ENCODE measurements at regions not wholly inside any gene's neighbourhood (a gene's known extent, or its start where the extent isn't known, plus 50 kb on each side); places are given as distances from the start of the nearest gene placed in this dataset.

DNA sequence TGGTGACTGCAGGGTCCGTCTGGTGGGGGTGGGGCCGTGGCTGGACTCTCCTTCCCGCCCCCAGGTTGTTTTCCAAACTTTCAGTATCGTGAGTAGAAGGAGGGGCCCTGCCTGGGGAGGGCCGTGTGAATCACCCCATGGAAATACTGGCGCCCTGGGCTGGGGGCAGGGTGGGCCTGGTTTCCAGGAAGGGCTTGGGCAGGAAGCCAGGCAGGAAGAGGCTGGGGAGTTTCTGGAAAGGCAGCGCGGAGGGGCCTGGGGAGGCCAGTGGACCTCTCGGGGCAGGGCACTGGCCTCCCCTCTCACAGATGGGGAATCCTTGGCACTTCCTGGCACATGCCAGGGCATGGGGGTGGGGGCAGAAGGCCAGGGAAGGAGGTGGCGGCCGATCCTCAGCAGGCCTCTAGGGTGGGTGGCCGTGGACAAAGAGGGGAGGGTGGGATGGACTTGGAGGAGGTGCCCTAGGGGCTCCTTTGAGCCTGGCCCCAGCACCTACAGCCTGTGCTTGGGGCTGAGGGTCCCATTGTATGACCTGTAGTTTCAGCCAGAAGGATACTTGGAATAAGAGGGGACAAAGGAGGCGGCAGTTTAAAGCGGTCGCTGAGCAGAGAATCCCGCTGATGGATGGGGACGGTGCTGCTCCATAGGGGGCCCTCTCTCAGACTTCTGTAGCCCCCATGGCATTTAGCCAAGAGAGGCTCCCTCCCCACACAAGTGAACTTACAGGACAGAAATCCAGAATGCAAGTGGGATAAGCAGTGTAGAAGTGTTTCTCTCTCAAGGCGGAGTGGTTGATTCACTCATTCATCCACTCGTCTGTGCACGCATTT lies 56.5 kb upstream of the GATA2 start:
- peaks cover 16% of the 10 kb centered on the region for H3K4me1 Mint-ChIP-seq (ENCODE audit: insufficient read depth, unreplicated experiment)
- intact Hi-C loops (cut with micrococcal nuclease): no loop called here
- H3K27me3 Mint-ChIP-seq (ENCODE audit: insufficient read depth, unreplicated experiment): peaks cover 12% of the 10 kb centered on the region
- DNase-seq (ENCODE audit: unreplicated experiment): peak; percentile 90
- peak overlapping the region; percentile 42 for H3K27ac Mint-ChIP-seq (ENCODE audit: low read depth, unreplicated experiment)
- no peaks in the 10 kb centered on the region for H3K9me3 Mint-ChIP-seq (ENCODE audit: unreplicated experiment)
- POLR2A ChIA-PET: no interaction called here
- H3K4me3 Mint-ChIP-seq (ENCODE audit: unreplicated experiment): no peak overlapping the region
- BruUV-seq (replicated peaks): no TSS peak
- H3K36me3 Mint-ChIP-seq (ENCODE audit: insufficient read depth, unreplicated experiment): no peaks in the 10 kb centered on the region
- TF ChIP-seq, protein P1, sequence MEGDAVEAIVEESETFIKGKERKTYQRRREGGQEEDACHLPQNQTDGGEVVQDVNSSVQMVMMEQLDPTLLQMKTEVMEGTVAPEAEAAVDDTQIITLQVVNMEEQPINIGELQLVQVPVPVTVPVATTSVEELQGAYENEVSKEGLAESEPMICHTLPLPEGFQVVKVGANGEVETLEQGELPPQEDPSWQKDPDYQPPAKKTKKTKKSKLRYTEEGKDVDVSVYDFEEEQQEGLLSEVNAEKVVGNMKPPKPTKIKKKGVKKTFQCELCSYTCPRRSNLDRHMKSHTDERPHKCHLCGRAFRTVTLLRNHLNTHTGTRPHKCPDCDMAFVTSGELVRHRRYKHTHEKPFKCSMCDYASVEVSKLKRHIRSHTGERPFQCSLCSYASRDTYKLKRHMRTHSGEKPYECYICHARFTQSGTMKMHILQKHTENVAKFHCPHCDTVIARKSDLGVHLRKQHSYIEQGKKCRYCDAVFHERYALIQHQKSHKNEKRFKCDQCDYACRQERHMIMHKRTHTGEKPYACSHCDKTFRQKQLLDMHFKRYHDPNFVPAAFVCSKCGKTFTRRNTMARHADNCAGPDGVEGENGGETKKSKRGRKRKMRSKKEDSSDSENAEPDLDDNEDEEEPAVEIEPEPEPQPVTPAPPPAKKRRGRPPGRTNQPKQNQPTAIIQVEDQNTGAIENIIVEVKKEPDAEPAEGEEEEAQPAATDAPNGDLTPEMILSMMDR (IDR thresholded peaks at IDR 0.05; ENCODE audit: unreplicated experiment): no peak
- CTCF ChIA-PET: no interaction called here

DNA sequence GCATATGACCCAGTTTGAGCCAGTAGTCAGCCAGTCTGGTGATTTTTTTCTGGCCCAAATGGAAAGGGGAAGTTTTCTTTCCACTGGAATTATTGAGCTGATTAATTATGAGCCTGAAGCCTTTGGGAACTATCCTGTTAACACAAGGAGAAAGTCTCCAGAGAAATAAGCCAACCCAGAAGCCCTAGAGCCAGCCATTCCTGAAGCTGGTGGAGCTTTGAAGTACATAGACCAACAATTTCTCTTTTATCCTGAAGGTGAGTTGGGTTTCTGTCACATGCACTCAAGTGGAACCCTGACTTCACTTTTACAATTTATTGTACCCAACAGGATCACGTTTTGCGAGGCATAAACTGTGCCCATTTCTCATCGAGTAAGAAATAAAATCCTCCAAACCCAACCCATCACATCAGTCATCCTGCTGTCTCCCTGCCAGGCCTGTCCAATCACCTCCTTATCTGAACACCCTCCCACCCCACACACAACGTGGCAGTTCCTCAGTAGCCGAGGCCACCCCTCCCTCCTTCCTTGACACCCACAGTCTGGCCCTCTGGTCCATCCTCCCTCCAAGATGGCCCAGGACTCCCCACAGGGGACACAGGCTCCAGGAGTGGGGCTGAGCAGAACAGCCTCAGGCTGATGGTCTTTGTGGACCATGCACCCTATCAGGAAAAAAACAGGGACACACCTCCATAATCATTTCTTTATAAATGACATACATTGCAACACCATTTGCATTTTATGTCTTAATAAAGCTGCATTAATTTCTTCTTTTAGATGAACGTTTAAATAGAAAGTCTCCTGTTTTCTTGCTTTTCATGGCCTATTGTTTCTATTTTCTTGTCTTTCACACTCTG lies 55.7 kb upstream of the GATA2 start:
- CTCF ChIA-PET: no interaction called here
- intact Hi-C loops (cut with micrococcal nuclease): no loop called here
- peak; percentile 43 for DNase-seq (ENCODE audit: unreplicated experiment)

DNA sequence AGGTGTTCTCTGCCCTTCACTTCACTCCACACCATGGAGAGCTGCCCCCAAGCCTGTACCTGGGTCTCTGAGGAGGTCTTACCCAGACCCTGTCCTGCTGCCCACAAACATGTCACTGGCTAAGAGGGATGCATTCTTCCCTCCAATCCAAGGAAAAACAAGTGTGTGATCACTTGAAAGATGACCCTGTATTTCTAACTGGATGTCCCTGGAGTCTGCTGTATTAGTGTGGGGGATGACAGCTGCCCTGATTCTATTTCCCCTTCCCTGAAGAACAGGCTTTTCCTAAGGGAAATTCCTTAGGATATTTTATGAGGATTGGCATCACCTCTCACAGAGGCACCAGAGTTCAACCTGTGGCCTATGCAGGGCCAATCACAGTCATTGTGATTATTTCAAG lies 55.0 kb upstream of the GATA2 start:
- Mint-ChIP-seq H3K4me1 (ENCODE audit: insufficient read depth, unreplicated experiment) (peaks cover 8% of the 10 kb centered on the region), H3K36me3 (ENCODE audit: insufficient read depth, unreplicated experiment) (no peaks in the 10 kb centered on the region), H3K27me3 (ENCODE audit: insufficient read depth, unreplicated experiment) (no peaks in the 10 kb centered on the region), H3K27ac (ENCODE audit: low read depth, unreplicated experiment) (no peak overlapping the region), H3K4me3 (ENCODE audit: unreplicated experiment) (no peak overlapping the region), H3K9me3 (ENCODE audit: unreplicated experiment) (no peaks in the 10 kb centered on the region)
- DNase-seq (ENCODE audit: unreplicated experiment): no peak
- BruUV-seq (replicated peaks): no TSS peak
- CTCF ChIA-PET: no interaction called here
- POLR2A ChIA-PET: interaction anchor here (1.4 kb wide), 1 partner anchor 11 kb away, joined by 4 read pairs; no protein-coding TSS in a partner anchor
- intact Hi-C loops (cut with micrococcal nuclease): no loop called here
- TF ChIP-seq, protein P1 (IDR thresholded peaks at IDR 0.05; ENCODE audit: unreplicated experiment): no peak

More for the DNA sequence above, 55.7 kb upstream of the GATA2 start:
- no peak overlapping the region for H3K4me3 Mint-ChIP-seq (ENCODE audit: unreplicated experiment)
- POLR2A ChIA-PET: interaction anchor here (1.4 kb wide), 1 partner anchor 12 kb away, joined by 4 read pairs; no protein-coding TSS in a partner anchor
- peak overlapping the region; percentile 42 for H3K27ac Mint-ChIP-seq (ENCODE audit: low read depth, unreplicated experiment)
- no peaks in the 10 kb centered on the region for H3K36me3 Mint-ChIP-seq (ENCODE audit: insufficient read depth, unreplicated experiment)
- BruUV-seq (replicated peaks): no TSS peak
- H3K4me1 Mint-ChIP-seq (ENCODE audit: insufficient read depth, unreplicated experiment): peaks cover 12% of the 10 kb centered on the region
- no peaks in the 10 kb centered on the region for H3K9me3 Mint-ChIP-seq (ENCODE audit: unreplicated experiment)
- peaks cover 4% of the 10 kb centered on the region for H3K27me3 Mint-ChIP-seq (ENCODE audit: insufficient read depth, unreplicated experiment)
- TF ChIP-seq, protein P1 (IDR thresholded peaks at IDR 0.05; ENCODE audit: unreplicated experiment): no peak

DNA sequence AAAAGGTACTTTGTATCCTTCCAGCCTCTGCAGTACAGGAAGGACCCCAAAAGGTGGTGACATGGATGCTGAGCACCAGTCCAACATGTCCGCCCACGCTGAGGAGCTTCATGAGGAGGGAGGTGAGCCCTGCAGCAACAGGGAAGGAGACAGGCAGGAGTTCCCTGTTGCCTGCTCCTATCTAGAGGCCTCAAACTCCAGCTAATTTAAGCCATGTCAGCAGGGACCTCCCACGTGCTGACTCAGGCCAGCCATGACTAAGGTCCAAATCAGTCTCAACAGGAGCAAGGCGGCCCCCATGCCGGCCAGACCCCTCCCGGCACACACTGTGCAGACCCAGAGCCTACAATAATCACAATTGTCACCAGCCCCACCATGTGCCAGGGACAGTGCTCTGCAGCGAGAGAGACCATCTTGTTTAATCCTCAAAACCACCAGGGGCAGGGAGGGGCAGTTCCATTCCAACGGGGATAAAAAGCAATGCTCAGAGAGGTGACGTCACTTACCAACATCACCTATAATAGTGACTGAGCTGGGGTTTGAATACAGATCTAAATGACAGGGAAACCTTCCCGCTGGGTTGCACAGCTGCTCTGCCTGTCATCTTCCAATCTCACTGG lies 54.5 kb upstream of the GATA2 start:
- H3K4me3 Mint-ChIP-seq (ENCODE audit: unreplicated experiment): no peak overlapping the region
- no peaks in the 10 kb centered on the region for H3K36me3 Mint-ChIP-seq (ENCODE audit: insufficient read depth, unreplicated experiment)
- peaks cover 5% of the 10 kb centered on the region for H3K27me3 Mint-ChIP-seq (ENCODE audit: insufficient read depth, unreplicated experiment)
- peaks cover 8% of the 10 kb centered on the region for H3K4me1 Mint-ChIP-seq (ENCODE audit: insufficient read depth, unreplicated experiment)
- H3K27ac Mint-ChIP-seq (ENCODE audit: low read depth, unreplicated experiment): no peak overlapping the region
- ChIA-PET POLR2A (interaction anchor here (0.5 to 1.4 kb wide), 2 partner anchors 11 to 53 kb away, joined by 3 to 4 read pairs; no protein-coding TSS in a partner anchor), CTCF (interaction anchor here (0.5 kb wide), 1 partner anchor 21 kb away, joined by 3 read pairs; no protein-coding TSS in a partner anchor)
- H3K9me3 Mint-ChIP-seq (ENCODE audit: unreplicated experiment): no peaks in the 10 kb centered on the region
- intact Hi-C loops (cut with micrococcal nuclease): no loop called here
- DNase-seq (ENCODE audit: unreplicated experiment): peak; percentile 65
- BruUV-seq (replicated peaks): no TSS peak
- TF ChIP-seq, protein P1 (IDR thresholded peaks at IDR 0.05; ENCODE audit: unreplicated experiment): no peak
